ENCODE measurements at regions not wholly inside any gene's neighbourhood (a gene's known extent, or its start where the extent isn't known, plus 50 kb on each side); places are given as distances from the start of the nearest gene placed in this dataset.

- Histone ChIP-seq H2BK120ac (ENCODE audit: insufficient read depth, low read length, poor library complexity) (no peak overlapping the region), H3K9me3 (ENCODE audit: insufficient read depth, low read depth, low read length) (peaks cover 39% of the 10 kb centered on the region), H4K8ac (ENCODE audit: low read depth, low read length) (no peak overlapping the region), H3K23ac (ENCODE audit: low read length) (no peak overlapping the region), H3K27me3 (ENCODE audit: insufficient read depth, low read length) (no peaks in the 10 kb centered on the region), H3K27ac (ENCODE audit: low read depth, low read length) (no peak overlapping the region), H2BK5ac (ENCODE audit: low read depth, low read length, poor library complexity) (no peak overlapping the region), H3K4me1 (ENCODE audit: control insufficient read depth in 1 of 2, insufficient read depth in 2 of 2, low read length in 2 of 2) (no peaks in the 10 kb centered on the region), H4K91ac (ENCODE audit: low read depth, low read length) (no peak overlapping the region), H3K4me2 (ENCODE audit: low read length) (no peak overlapping the region), H2BK12ac (ENCODE audit: low read length) (no peak overlapping the region), H3K79me2 (ENCODE audit: control insufficient read depth, insufficient read depth, low read length, poor library complexity) (no peaks in the 10 kb centered on the region), H2AFZ (ENCODE audit: insufficient read depth, low read length, poor library complexity) (no peak overlapping the region), H3K79me1 (ENCODE audit: low read length) (no peaks in the 10 kb centered on the region), H4K12ac (ENCODE audit: low read depth, low read length) (no peak overlapping the region), H3K14ac (ENCODE audit: low read length) (no peak overlapping the region), H3K36me3 (ENCODE audit: control insufficient read depth in 1 of 2, insufficient read depth in 2 of 2, low read length in 2 of 2) (no peaks in the 10 kb centered on the region), H3K4me3 (ENCODE audit: low read depth, low read length) (no peak overlapping the region), H2AK5ac (ENCODE audit: low read length) (no peak overlapping the region), H3K9ac (ENCODE audit: low read length) (no peak overlapping the region), H3K18ac (ENCODE audit: low read length) (no peak overlapping the region), H3K4ac (ENCODE audit: low read depth, low read length) (no peak overlapping the region)
- no CpG with 5 or more reads among the region's 13 CpGs for WGBS (ENCODE audit: extremely low coverage, insufficient coverage, insufficient read length)
- no peak for DNase-seq
Observed at GRCh38 chr7:159229683-159230475, 85.2 kb upstream of the VIPR2 start.

- no peak overlapping the region for H2AK5ac ChIP-seq (ENCODE audit: low read length)
- no peak overlapping the region for H4K91ac ChIP-seq (ENCODE audit: low read depth, low read length)
- no peaks in the 10 kb centered on the region for H3K4me1 ChIP-seq (ENCODE audit: control insufficient read depth in 1 of 2, insufficient read depth in 2 of 2, low read length in 2 of 2)
- H3K9me3 ChIP-seq (ENCODE audit: insufficient read depth, low read depth, low read length) = peaks cover 32% of the 10 kb centered on the region
- H3K79me2 ChIP-seq (ENCODE audit: control insufficient read depth, insufficient read depth, low read length, poor library complexity) = no peaks in the 10 kb centered on the region
- no peak for DNase-seq
- H2BK120ac ChIP-seq (ENCODE audit: insufficient read depth, low read length, poor library complexity) = no peak overlapping the region
- no peaks in the 10 kb centered on the region for H3K79me1 ChIP-seq (ENCODE audit: low read length)
- H4K8ac ChIP-seq (ENCODE audit: low read depth, low read length) = no peak overlapping the region
- no CpG with 5 or more reads among the region's 5 CpGs for WGBS (ENCODE audit: extremely low coverage, insufficient coverage, insufficient read length)
- H2BK12ac ChIP-seq (ENCODE audit: low read length) = no peak overlapping the region
- H2BK5ac ChIP-seq (ENCODE audit: low read depth, low read length, poor library complexity) = no peak overlapping the region
- H3K14ac ChIP-seq (ENCODE audit: low read length) = no peak overlapping the region
- no peaks in the 10 kb centered on the region for H3K27me3 ChIP-seq (ENCODE audit: insufficient read depth, low read length)
- no peak overlapping the region for H3K27ac ChIP-seq (ENCODE audit: low read depth, low read length)
- no peaks in the 10 kb centered on the region for H3K36me3 ChIP-seq (ENCODE audit: control insufficient read depth in 1 of 2, insufficient read depth in 2 of 2, low read length in 2 of 2)
- no peak overlapping the region for H3K4me2 ChIP-seq (ENCODE audit: low read length)
- H3K4ac ChIP-seq (ENCODE audit: low read depth, low read length) = no peak overlapping the region
- no peak overlapping the region for H3K23ac ChIP-seq (ENCODE audit: low read length)
- no peak overlapping the region for H4K12ac ChIP-seq (ENCODE audit: low read depth, low read length)
- H3K18ac ChIP-seq (ENCODE audit: low read length) = no peak overlapping the region
- H3K9ac ChIP-seq (ENCODE audit: low read length) = no peak overlapping the region
- H3K4me3 ChIP-seq (ENCODE audit: low read depth, low read length) = no peak overlapping the region
- no peak overlapping the region for H2AFZ ChIP-seq (ENCODE audit: insufficient read depth, low read length, poor library complexity)
Observed at GRCh38 chr7:159227433-159227832, 82.8 kb upstream of the VIPR2 start.

GRCh38 chr7:159226011-159226702 lies 81.5 kb upstream of the VIPR2 start:
- Histone ChIP-seq H3K36me3 (ENCODE audit: control insufficient read depth in 1 of 2, insufficient read depth in 2 of 2, low read length in 2 of 2) (no peaks in the 10 kb centered on the region), H3K14ac (ENCODE audit: low read length) (no peak overlapping the region), H4K8ac (ENCODE audit: low read depth, low read length) (no peak overlapping the region), H3K79me2 (ENCODE audit: control insufficient read depth, insufficient read depth, low read length, poor library complexity) (no peaks in the 10 kb centered on the region), H2AFZ (ENCODE audit: insufficient read depth, low read length, poor library complexity) (no peak overlapping the region), H3K27ac (ENCODE audit: low read depth, low read length) (no peak overlapping the region), H3K9me3 (ENCODE audit: insufficient read depth, low read depth, low read length) (peaks cover 23% of the 10 kb centered on the region), H3K18ac (ENCODE audit: low read length) (no peak overlapping the region), H2BK120ac (ENCODE audit: insufficient read depth, low read length, poor library complexity) (no peak overlapping the region), H3K9ac (ENCODE audit: low read length) (no peak overlapping the region), H2BK12ac (ENCODE audit: low read length) (no peak overlapping the region), H3K4me1 (ENCODE audit: control insufficient read depth in 1 of 2, insufficient read depth in 2 of 2, low read length in 2 of 2) (no peaks in the 10 kb centered on the region), H3K4me2 (ENCODE audit: low read length) (no peak overlapping the region), H3K4me3 (ENCODE audit: low read depth, low read length) (no peak overlapping the region), H4K91ac (ENCODE audit: low read depth, low read length) (no peak overlapping the region), H3K23ac (ENCODE audit: low read length) (no peak overlapping the region), H4K12ac (ENCODE audit: low read depth, low read length) (no peak overlapping the region), H2AK5ac (ENCODE audit: low read length) (no peak overlapping the region), H3K4ac (ENCODE audit: low read depth, low read length) (no peak overlapping the region), H3K27me3 (ENCODE audit: insufficient read depth, low read length) (no peaks in the 10 kb centered on the region), H3K79me1 (ENCODE audit: low read length) (no peaks in the 10 kb centered on the region), H2BK5ac (ENCODE audit: low read depth, low read length, poor library complexity) (no peak overlapping the region)
- WGBS (ENCODE audit: extremely low coverage, insufficient coverage, insufficient read length) = no CpG with 5 or more reads among the region's 6 CpGs
- DNase-seq = no peak

GRCh38 chr7:159218607-159219006 lies 73.9 kb upstream of the VIPR2 start:
- Histone ChIP-seq H3K18ac (ENCODE audit: low read length) (no peak overlapping the region), H2BK12ac (ENCODE audit: low read length) (no peak overlapping the region), H3K79me1 (ENCODE audit: low read length) (no peaks in the 10 kb centered on the region), H3K4me2 (ENCODE audit: low read length) (no peak overlapping the region), H2BK5ac (ENCODE audit: low read depth, low read length, poor library complexity) (no peak overlapping the region), H3K4me1 (ENCODE audit: control insufficient read depth in 1 of 2, insufficient read depth in 2 of 2, low read length in 2 of 2) (no peaks in the 10 kb centered on the region), H3K79me2 (ENCODE audit: control insufficient read depth, insufficient read depth, low read length, poor library complexity) (no peaks in the 10 kb centered on the region), H3K9me3 (ENCODE audit: insufficient read depth, low read depth, low read length) (peaks cover 6% of the 10 kb centered on the region), H3K9ac (ENCODE audit: low read length) (no peak overlapping the region), H4K12ac (ENCODE audit: low read depth, low read length) (no peak overlapping the region), H4K8ac (ENCODE audit: low read depth, low read length) (no peak overlapping the region), H2AFZ (ENCODE audit: insufficient read depth, low read length, poor library complexity) (no peak overlapping the region), H3K4me3 (ENCODE audit: low read depth, low read length) (no peak overlapping the region), H2AK5ac (ENCODE audit: low read length) (no peak overlapping the region), H3K36me3 (ENCODE audit: control insufficient read depth in 1 of 2, insufficient read depth in 2 of 2, low read length in 2 of 2) (no peaks in the 10 kb centered on the region), H3K23ac (ENCODE audit: low read length) (no peak overlapping the region), H3K14ac (ENCODE audit: low read length) (no peak overlapping the region), H3K27ac (ENCODE audit: low read depth, low read length) (no peak overlapping the region), H3K27me3 (ENCODE audit: insufficient read depth, low read length) (no peaks in the 10 kb centered on the region), H2BK120ac (ENCODE audit: insufficient read depth, low read length, poor library complexity) (no peak overlapping the region), H4K91ac (ENCODE audit: low read depth, low read length) (no peak overlapping the region), H3K4ac (ENCODE audit: low read depth, low read length) (no peak overlapping the region)
- DNase-seq = no peak
- WGBS (ENCODE audit: extremely low coverage, insufficient coverage, insufficient read length) = no CpG with 5 or more reads among the region's 7 CpGs
